BE2C (cell line): ENCODE measurements at regions not wholly inside any gene's neighbourhood (a gene's known extent, or its start where the extent isn't known, plus 50 kb on each side); places are given as distances from the start of the nearest gene placed in this dataset.
A peak's percentile ranks its signal among the peaks of the same experiment; 100 is the strongest.

Experiments
- DNase-seq: peaks from one replicate; pipeline ENCODE4 v3.0.0-alpha.2; 2020
- H3K27me3 ChIP-seq: fragments of 250-450 bp; sonication (Bioruptor Pico); 2 replicates; pipeline ENCODE4 v1.5.1; 2020; ENCODE audit warnings: mild to moderate bottlenecking
- H3K36me3 ChIP-seq: fragments of 250-450 bp; sonication (Bioruptor Pico); 2 replicates; pipeline ENCODE4 v1.5.1; 2020; ENCODE audit warnings: mild to moderate bottlenecking
- H3K4me1 ChIP-seq: fragments of 250-450 bp; sonication (Bioruptor Pico); 2 replicates; pipeline ENCODE4 v1.5.1; 2020
- H3K4me3 ChIP-seq: 2 replicates; pipeline ENCODE4 v1.5.1; 2011; ENCODE audit warnings: low read depth, low read length
- H3K9me3 ChIP-seq: fragments of 250-450 bp; sonication (Bioruptor Pico); 2 replicates; pipeline ENCODE4 v1.5.1; 2020
- CTCF ChIP-seq: IDR thresholded peaks from 2 replicates; pipeline ENCODE4 v1.5.1; 2012; ENCODE audit warnings: mild to moderate bottlenecking, low read depth, low read length

- H3K36me3 ChIP-seq = no peaks in the 10 kb centered on the region
- H3K9me3 ChIP-seq = no peaks in the 10 kb centered on the region
- H3K4me1 ChIP-seq = no peaks in the 10 kb centered on the region
- H3K27me3 ChIP-seq = no peaks in the 10 kb centered on the region
- no peak for DNase-seq
- no peak for TF ChIP-seq CTCF
- no peak overlapping the region for H3K4me3 ChIP-seq
These were observed 294.1 kb downstream of the LRFN2 start for GRCh38 chr6:40293060-40293459.

GRCh38 chr6:40290816-40291215, 296.3 kb downstream of the LRFN2 start:
- TF ChIP-seq CTCF = no peak
- Histone ChIP-seq H3K36me3 (no peaks in the 10 kb centered on the region), H3K9me3 (no peaks in the 10 kb centered on the region), H3K4me3 (no peak overlapping the region), H3K27me3 (no peaks in the 10 kb centered on the region), H3K4me1 (peaks cover 2% of the 10 kb centered on the region; the same call in 1 of the 2 replicates)
- no peak for DNase-seq

DNA sequence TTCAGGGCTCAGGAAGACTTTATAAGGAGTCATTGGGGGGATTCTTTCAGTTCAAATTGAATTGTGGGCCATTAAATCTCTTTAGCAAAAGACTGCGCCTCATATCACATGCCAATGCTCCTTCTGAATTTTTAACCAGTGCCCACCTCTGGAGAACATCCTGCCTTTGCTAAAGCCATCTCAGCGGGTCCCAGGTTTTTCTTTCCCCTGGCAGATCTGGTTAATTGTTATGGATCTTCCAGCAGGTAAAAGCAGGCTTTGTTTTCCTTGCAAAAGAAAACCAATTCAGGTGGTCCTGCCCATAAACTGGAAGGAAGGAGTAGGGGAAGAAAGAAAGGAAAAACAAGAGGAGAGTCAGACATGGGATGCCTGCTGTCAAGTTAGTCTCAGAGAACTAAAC, 298.2 kb downstream of the LRFN2 start:
- TF ChIP-seq CTCF = no peak
- H3K4me1 ChIP-seq = peaks cover 2% of the 10 kb centered on the region; the same call in 1 of the 2 replicates
- no peak for DNase-seq
- no peaks in the 10 kb centered on the region for H3K27me3 ChIP-seq
- no peaks in the 10 kb centered on the region for H3K9me3 ChIP-seq
- H3K4me3 ChIP-seq = no peak overlapping the region
- H3K36me3 ChIP-seq = no peaks in the 10 kb centered on the region

- no peak overlapping the region for H3K4me3 ChIP-seq
- no peaks in the 10 kb centered on the region for H3K9me3 ChIP-seq
- no peaks in the 10 kb centered on the region for H3K27me3 ChIP-seq
- no peak for TF ChIP-seq CTCF
- H3K4me1 ChIP-seq = peaks cover 2% of the 10 kb centered on the region; the same call in 1 of the 2 replicates
- no peak for DNase-seq
- H3K36me3 ChIP-seq = no peaks in the 10 kb centered on the region
These were observed 299.8 kb downstream of the LRFN2 start for GRCh38 chr6:40287296-40287850.

GRCh38 chr6:40286721-40287120, 300.4 kb downstream of the LRFN2 start:
- no peak for DNase-seq
- Histone ChIP-seq H3K36me3 (no peaks in the 10 kb centered on the region), H3K4me1 (peaks cover 2% of the 10 kb centered on the region; the same call in 1 of the 2 replicates), H3K9me3 (no peaks in the 10 kb centered on the region), H3K27me3 (no peaks in the 10 kb centered on the region), H3K4me3 (no peak overlapping the region)
- TF ChIP-seq CTCF = peak; percentile 15; the same call in 1 of the 2 replicates

DNA sequence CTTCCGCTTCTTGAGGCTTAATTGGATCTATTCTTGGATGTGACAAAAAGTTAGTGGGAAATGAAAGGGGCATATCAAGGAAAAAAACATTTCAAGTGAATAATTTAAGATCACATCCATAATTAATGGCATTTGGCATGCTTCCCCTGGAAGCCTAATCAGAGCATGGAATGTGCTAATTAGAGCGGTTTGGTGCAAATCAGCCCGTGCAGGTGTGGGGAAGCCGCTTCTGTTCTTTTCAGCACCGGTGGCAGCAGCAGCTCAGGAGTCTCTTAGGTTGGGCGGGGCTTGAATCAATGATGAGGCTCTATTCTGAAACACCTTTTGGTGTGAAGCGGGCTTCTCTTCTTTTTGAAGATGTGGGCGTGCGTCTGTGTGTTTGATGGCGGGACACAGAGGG, 301.2 kb downstream of the LRFN2 start:
- no peaks in the 10 kb centered on the region for H3K9me3 ChIP-seq
- no peaks in the 10 kb centered on the region for H3K36me3 ChIP-seq
- no peak overlapping the region for H3K4me3 ChIP-seq
- H3K4me1 ChIP-seq = peaks cover 2% of the 10 kb centered on the region; the same call in 1 of the 2 replicates
- TF ChIP-seq CTCF = no peak
- DNase-seq = no peak
- H3K27me3 ChIP-seq = no peaks in the 10 kb centered on the region
